Glutamatergic neuron (in vitro differentiated cells): ENCODE measurements at regions not wholly inside any gene's neighbourhood (a gene's known extent, or its start where the extent isn't known, plus 50 kb on each side); places are given as distances from the start of the nearest gene placed in this dataset.

ENCODE experiments used
- DNase-seq: peaks from one replicate; pipeline ENCODE4 v3.0.0; 2022
- H3K27ac Mint-ChIP-seq: one replicate; pipeline ENCODE4 v1.8.0; 2020; ENCODE audit warnings: mild to moderate bottlenecking, mixed read lengths, inconsistent platforms; ENCODE audit not compliant: unreplicated experiment
- H3K27me3 Mint-ChIP-seq: one replicate; pipeline ENCODE4 v1.8.0; 2020; ENCODE audit warnings: mild to moderate bottlenecking, moderate library complexity, mixed read lengths, inconsistent platforms; ENCODE audit not compliant: unreplicated experiment
- H3K36me3 Mint-ChIP-seq: one replicate; pipeline ENCODE4 v1.8.0; 2020; ENCODE audit warnings: mild to moderate bottlenecking, mixed read lengths, inconsistent platforms; ENCODE audit not compliant: unreplicated experiment
- H3K4me1 Mint-ChIP-seq: one replicate; pipeline ENCODE4 v1.8.0; 2020; ENCODE audit warnings: mild to moderate bottlenecking, low read depth, mixed read lengths, inconsistent platforms; ENCODE audit not compliant: unreplicated experiment
- H3K4me3 Mint-ChIP-seq: one replicate; pipeline ENCODE4 v1.8.0; 2020; ENCODE audit warnings: mild to moderate bottlenecking, mixed read lengths, inconsistent platforms; ENCODE audit not compliant: unreplicated experiment
- H3K9me3 Mint-ChIP-seq: one replicate; pipeline ENCODE4 v1.8.0; 2020; ENCODE audit warnings: mild to moderate bottlenecking, moderate library complexity, mixed read lengths, inconsistent platforms; ENCODE audit not compliant: unreplicated experiment
- TF ChIP-seq, protein P1 (sequence below): fragments of 200-600 bp; sonication (generic); IDR thresholded peaks from one replicate; pipeline ENCODE4 v1.5.0; 2021; ENCODE audit not compliant: partially characterized antibody, unreplicated experiment

DNA sequence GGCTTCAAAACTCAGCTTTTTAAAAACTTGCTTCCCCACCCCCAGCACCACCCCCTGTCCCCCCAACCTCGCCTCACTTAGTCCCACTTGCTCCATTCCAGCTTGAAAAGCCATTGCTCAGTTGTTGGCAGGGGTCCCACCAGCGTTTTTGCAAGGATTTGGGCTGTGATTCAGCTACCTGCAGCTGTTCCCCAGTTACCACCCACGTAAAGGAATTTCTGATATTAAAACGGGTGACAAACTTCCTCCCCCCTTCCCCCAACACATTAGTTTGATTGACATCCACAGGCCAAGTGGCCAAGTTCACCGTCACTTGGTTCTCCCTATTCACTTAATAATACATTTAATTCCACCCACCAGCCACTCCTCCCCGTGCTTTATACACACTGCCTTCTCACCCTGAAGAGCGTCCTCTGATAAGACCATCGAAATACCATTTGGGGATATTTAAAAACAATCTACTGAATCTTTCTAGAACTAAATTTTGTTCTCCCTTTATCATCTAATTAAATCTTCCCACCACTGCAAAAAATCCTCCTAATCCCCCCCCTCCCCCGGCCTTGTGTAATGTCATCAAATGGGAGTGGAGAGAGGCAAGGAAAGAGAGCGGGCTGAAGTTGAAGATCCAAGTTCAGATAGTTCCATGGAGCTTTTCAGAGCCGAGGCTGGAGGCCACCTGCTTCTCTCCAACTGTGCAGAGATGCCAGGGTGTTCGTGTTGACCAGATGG lies 55.1 kb downstream of the SOX9 start:
- peaks cover 3% of the 10 kb centered on the region for H3K9me3 Mint-ChIP-seq
- DNase-seq: no peak
- H3K4me1 Mint-ChIP-seq: peaks cover 5% of the 10 kb centered on the region
- no peaks in the 10 kb centered on the region for H3K36me3 Mint-ChIP-seq
- H3K27ac Mint-ChIP-seq: no peak overlapping the region
- no peak overlapping the region for H3K4me3 Mint-ChIP-seq
- no peaks in the 10 kb centered on the region for H3K27me3 Mint-ChIP-seq
- TF ChIP-seq, protein P1, sequence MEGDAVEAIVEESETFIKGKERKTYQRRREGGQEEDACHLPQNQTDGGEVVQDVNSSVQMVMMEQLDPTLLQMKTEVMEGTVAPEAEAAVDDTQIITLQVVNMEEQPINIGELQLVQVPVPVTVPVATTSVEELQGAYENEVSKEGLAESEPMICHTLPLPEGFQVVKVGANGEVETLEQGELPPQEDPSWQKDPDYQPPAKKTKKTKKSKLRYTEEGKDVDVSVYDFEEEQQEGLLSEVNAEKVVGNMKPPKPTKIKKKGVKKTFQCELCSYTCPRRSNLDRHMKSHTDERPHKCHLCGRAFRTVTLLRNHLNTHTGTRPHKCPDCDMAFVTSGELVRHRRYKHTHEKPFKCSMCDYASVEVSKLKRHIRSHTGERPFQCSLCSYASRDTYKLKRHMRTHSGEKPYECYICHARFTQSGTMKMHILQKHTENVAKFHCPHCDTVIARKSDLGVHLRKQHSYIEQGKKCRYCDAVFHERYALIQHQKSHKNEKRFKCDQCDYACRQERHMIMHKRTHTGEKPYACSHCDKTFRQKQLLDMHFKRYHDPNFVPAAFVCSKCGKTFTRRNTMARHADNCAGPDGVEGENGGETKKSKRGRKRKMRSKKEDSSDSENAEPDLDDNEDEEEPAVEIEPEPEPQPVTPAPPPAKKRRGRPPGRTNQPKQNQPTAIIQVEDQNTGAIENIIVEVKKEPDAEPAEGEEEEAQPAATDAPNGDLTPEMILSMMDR: no peak

DNA sequence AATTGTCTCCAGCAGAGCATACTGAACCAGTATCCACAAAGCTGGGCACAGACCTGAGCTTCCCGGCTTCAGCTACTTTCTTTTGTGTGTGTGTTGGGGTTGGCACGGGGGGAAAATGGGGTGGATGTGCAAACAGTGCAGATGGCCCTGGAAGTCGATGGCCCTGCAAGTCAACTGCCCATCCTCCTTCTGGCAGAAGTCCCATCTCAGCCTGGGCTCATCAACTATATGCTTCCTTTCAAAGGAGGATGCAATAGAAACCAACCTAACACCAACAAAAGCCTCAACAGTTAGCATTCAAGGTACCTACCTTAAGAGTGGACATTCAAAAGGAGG lies 55.7 kb downstream of the SOX9 start:
- H3K4me3 Mint-ChIP-seq: no peak overlapping the region
- peaks cover 3% of the 10 kb centered on the region for H3K9me3 Mint-ChIP-seq
- TF ChIP-seq, protein P1: no peak
- DNase-seq: no peak
- H3K36me3 Mint-ChIP-seq: no peaks in the 10 kb centered on the region
- H3K4me1 Mint-ChIP-seq: peaks cover 5% of the 10 kb centered on the region
- no peak overlapping the region for H3K27ac Mint-ChIP-seq
- no peaks in the 10 kb centered on the region for H3K27me3 Mint-ChIP-seq

DNA sequence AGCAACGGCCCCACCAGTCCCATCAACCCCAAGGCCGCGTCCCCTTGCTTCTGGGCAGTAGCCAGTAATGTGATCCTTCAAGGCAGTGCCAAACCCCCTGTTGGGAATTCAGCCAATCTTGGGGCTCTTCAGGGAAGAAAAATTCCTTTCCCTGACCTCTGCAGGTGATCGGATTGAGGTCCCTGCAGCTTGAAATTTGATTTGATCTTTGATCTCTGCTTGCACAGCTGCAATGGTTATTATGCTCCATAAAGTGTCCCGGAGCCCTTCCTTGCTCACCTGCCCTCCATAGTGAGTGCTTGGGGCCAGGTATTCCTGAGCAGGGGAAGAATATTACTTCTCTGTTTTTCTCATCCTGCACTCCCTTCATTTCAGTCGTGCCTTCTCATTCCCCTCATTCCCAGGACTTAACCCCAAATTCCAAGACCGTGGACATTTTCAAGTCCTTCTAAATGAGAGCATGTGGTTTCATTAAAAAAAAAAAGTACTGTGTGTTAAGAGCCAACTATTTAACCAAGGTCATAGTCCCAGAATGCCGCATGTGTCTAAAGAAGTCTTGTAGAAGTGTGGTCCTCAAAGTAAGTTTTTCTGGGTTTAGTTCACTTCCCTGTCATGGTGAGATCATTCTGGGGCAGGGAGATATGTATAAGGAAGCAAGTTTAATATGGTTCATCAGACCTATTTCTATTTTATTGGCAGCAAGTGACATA lies 56.3 kb downstream of the SOX9 start:
- TF ChIP-seq, protein P1: no peak
- H3K4me3 Mint-ChIP-seq: no peak overlapping the region
- H3K4me1 Mint-ChIP-seq: peaks cover 4% of the 10 kb centered on the region

DNA sequence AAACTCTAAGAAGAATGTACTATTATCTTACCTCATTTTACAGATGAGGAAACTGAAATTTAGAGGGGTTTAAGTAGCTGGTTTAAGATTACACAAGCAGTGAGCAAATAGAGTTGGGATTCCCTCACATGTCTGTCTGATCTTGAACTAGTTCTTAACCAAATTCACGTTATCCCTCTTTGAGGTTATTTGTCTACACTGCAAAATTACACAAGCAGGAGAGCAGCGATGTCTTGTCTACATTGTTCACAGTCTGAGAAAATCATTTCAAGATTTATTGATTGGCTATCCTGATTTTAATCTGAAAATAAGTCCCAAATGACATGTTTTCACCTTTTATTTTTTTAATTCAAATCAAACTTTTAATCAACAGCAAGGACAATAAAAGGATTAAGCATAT lies 56.9 kb downstream of the SOX9 start:
- H3K36me3 Mint-ChIP-seq: no peaks in the 10 kb centered on the region
- H3K9me3 Mint-ChIP-seq: peaks cover 3% of the 10 kb centered on the region
- DNase-seq: no peak
- TF ChIP-seq, protein P1: no peak
- H3K4me3 Mint-ChIP-seq: no peak overlapping the region
- no peak overlapping the region for H3K27ac Mint-ChIP-seq
- peaks cover 2% of the 10 kb centered on the region for H3K4me1 Mint-ChIP-seq
- H3K27me3 Mint-ChIP-seq: no peaks in the 10 kb centered on the region

More for the DNA sequence above, 56.3 kb downstream of the SOX9 start:
- Mint-ChIP-seq H3K27me3 (no peaks in the 10 kb centered on the region), H3K27ac (no peak overlapping the region), H3K9me3 (peaks cover 3% of the 10 kb centered on the region), H3K36me3 (no peaks in the 10 kb centered on the region)
- DNase-seq: no peak

DNA sequence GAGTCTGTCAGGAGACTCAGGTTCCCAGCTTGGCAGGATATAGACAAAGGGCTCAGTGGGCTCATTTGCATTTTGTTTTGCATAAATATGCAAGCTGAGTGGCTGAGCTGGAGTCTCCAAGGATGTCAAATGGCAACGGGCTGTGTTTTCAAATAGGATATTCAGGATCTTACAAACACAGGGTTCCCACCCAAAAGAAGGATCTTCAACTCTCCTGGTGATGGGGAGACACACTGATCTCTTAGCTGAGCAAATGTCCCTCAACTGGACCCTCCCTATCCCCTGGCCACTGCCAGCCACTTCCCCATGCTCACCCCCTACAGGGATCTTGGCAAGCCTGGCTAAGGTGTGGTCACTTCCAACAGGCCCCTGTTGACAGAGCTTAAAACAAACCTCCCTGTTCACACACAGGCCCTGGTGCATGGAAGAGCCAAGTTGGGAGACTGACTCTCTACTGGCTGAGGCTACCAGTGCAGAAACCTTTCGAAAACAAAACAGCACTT lies 61.6 kb downstream of the SOX9 start:
- Mint-ChIP-seq H3K36me3 (no peaks in the 10 kb centered on the region), H3K9me3 (no peaks in the 10 kb centered on the region), H3K27ac (no peak overlapping the region), H3K4me3 (no peak overlapping the region), H3K4me1 (no peaks in the 10 kb centered on the region), H3K27me3 (peaks cover 2% of the 10 kb centered on the region)
- DNase-seq: no peak
- TF ChIP-seq, protein P1: no peak
